ENCODE measurements at regions not wholly inside any gene's neighbourhood (a gene's known extent, or its start where the extent isn't known, plus 50 kb on each side); places are given as distances from the start of the nearest gene placed in this dataset.
A peak's percentile ranks its signal among the peaks of the same experiment; 100 is the strongest.

DNA sequence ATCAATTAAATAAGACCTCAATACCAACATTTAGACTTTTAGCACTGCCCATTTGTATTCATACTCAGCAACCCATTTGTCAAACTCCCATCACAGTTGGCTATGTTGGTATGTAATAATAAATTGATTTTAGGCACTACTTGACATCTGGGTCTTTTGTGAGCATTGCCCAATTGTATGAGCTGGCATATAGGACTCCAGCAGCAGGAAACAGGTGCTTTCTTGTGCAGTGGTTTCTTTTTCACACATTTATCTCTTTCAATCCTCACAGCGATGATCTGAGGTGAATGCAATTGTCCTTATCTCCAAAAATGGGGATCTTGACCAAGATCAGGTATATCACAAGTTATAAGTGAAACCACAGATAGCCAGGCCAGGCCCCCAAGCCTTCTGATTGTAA is 96.9 kb upstream of the OXGR1 start:
- no peak for TF ChIP-seq POLR2A (IDR thresholded peaks at IDR 0.05)
- TF ChIP-seq, protein P1, sequence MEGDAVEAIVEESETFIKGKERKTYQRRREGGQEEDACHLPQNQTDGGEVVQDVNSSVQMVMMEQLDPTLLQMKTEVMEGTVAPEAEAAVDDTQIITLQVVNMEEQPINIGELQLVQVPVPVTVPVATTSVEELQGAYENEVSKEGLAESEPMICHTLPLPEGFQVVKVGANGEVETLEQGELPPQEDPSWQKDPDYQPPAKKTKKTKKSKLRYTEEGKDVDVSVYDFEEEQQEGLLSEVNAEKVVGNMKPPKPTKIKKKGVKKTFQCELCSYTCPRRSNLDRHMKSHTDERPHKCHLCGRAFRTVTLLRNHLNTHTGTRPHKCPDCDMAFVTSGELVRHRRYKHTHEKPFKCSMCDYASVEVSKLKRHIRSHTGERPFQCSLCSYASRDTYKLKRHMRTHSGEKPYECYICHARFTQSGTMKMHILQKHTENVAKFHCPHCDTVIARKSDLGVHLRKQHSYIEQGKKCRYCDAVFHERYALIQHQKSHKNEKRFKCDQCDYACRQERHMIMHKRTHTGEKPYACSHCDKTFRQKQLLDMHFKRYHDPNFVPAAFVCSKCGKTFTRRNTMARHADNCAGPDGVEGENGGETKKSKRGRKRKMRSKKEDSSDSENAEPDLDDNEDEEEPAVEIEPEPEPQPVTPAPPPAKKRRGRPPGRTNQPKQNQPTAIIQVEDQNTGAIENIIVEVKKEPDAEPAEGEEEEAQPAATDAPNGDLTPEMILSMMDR (IDR thresholded peaks at IDR 0.05), result no peak
- WGBS (ENCODE audit: insufficient coverage, low coverage, low lambda C conversion rate, missing lambda C conversion rate), result 60% methylated on average over 1 of the region's 1 CpG

DNA sequence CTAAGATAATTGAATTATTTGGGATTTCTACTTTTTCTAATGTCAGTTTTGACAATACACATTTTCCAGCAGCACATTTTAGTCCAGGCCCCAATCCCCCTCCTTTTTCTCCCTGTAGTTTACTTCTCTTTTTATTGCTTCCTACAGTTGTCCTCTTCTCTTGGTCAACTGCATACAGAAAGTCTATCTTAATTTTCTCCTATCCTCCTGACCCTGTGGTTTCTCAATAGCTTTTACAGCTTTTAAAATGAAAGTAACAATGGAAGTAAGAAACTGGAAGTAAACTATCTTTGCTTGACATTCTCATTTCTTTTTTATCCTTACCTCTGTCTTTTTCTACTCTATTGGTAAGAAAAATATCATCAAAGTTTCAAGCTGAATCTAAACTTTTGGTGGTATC is 106.5 kb upstream of the OXGR1 start:
- no peaks in the 10 kb centered on the region for H3K36me3 ChIP-seq
- no peak overlapping the region for H3K27ac ChIP-seq
- H3K27me3 ChIP-seq, result no peaks in the 10 kb centered on the region
- no peaks in the 10 kb centered on the region for H3K9me3 ChIP-seq
- DNase-seq (no peak), ATAC-seq (peak in 1 of 4 donors; percentile 26)
- TF ChIP-seq POLR2A (IDR thresholded peaks at IDR 0.05), result no peak
- TF ChIP-seq, protein P1 (IDR thresholded peaks at IDR 0.05), result no peak
- H3K4me3 ChIP-seq, result no peak overlapping the region
- intact Hi-C loops (cut with DNase I), result loop anchor here in 1 of 2 donors (10.0 kb wide), 1 partner anchor 264 kb away; no protein-coding TSS in a partner anchor
- no peaks in the 10 kb centered on the region for H3K4me1 ChIP-seq

More for the DNA sequence above, 96.9 kb upstream of the OXGR1 start:
- no peak overlapping the region for H3K4me3 ChIP-seq
- no peak overlapping the region for H3K27ac ChIP-seq
- intact Hi-C loops (cut with DNase I), result no loop called here
- no peaks in the 10 kb centered on the region for H3K36me3 ChIP-seq
- ATAC-seq (no peak), DNase-seq (no peak)
- no peaks in the 10 kb centered on the region for H3K27me3 ChIP-seq
- no peaks in the 10 kb centered on the region for H3K4me1 ChIP-seq
- H3K9me3 ChIP-seq, result no peaks in the 10 kb centered on the region

DNA sequence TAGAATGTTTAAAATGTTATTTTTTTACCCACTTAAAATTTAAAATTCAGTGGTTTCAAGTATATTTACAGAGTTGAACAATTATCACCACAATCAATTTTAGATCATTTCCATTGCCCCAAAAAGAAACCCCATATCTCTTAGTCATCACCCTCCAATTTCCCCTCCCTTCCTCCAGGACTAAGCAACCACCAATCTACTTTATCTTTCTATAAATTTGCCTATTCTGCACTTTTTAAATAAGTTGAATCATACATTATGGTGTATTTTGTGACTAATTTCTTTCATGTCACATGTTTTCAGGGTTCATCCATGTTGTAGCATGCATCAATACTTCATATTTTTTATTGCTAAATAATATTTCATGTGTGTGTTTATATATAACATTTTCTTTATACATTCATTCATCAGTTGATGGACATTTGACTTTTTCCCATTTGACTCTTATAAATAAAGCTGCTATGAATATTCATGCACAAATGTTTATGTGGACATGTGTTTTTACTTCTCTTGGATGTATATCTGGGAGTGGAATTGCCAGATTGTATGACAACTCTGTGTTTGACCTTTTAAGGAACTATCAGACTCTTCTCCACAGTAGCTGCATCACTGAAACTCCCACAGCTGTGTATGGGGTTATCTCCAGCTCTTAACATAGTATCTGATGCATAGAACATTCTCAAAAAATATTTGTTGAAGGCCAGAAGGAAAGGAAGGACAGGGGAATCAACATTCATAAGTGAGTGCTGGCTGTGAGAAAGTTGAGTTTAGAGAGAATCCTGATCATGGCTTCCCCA is 107.8 kb upstream of the OXGR1 start:
- no peaks in the 10 kb centered on the region for H3K4me1 ChIP-seq
- no peak for ATAC-seq
- H3K27ac ChIP-seq, result no peak overlapping the region
- intact Hi-C loops (cut with DNase I), result loop anchor here in 1 of 2 donors (10.0 kb wide), 1 partner anchor 263 kb away; no protein-coding TSS in a partner anchor
- H3K27me3 ChIP-seq, result no peaks in the 10 kb centered on the region
- DNase-seq, result no peak
- H3K36me3 ChIP-seq, result no peaks in the 10 kb centered on the region
- no peaks in the 10 kb centered on the region for H3K9me3 ChIP-seq
- TF ChIP-seq, protein P1 (IDR thresholded peaks at IDR 0.05), result no peak
- no peak for TF ChIP-seq POLR2A (IDR thresholded peaks at IDR 0.05)
- no peak overlapping the region for H3K4me3 ChIP-seq

DNA sequence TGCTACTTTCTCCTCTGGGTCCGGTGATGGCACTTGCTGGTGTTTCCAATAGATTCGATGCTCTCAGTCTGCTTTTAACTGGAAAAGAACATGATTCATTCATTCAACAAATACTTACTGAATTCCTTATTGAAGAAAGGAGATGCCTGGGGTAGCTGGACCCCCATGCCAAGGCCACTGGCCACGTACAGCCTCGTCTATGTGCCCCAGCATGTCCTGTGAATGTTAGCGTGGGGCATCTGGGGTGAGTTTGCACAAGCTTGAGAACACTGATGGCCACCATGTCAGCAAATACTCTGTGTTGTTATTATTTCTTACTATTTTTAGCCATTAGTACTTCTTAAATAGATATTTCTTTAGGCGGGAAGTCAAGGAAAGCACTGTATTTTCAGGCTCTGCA is 112.0 kb upstream of the OXGR1 start:
- 45% methylated on average over 4 of the region's 6 CpGs for WGBS (ENCODE audit: insufficient coverage, low coverage, low lambda C conversion rate, missing lambda C conversion rate)
- Histone ChIP-seq H3K9me3 (no peaks in the 10 kb centered on the region), H3K4me3 (no peak overlapping the region), H3K4me1 (peaks cover 0 to 7% (median 0%) of the 10 kb centered on the region in 4 donors), H3K36me3 (no peaks in the 10 kb centered on the region), H3K27ac (no peak overlapping the region), H3K27me3 (no peaks in the 10 kb centered on the region)
- DNase-seq (no peak), ATAC-seq (no peak)
- intact Hi-C loops (cut with DNase I), result loop anchor here in 1 of 2 donors (10.0 kb wide), 1 partner anchor 258 kb away; no protein-coding TSS in a partner anchor
- TF ChIP-seq POLR2A (IDR thresholded peaks at IDR 0.05), result no peak
- TF ChIP-seq, protein P1 (IDR thresholded peaks at IDR 0.05), result no peak
